Neural progenitor cell (in vitro differentiated cells): ENCODE measurements at regions not wholly inside any gene's neighbourhood (a gene's known extent, or its start where the extent isn't known, plus 50 kb on each side); places are given as distances from the start of the nearest gene placed in this dataset.

Experiments used
- DNase-seq: peaks from one replicate; pipeline ENCODE4 v3.0.0-alpha.2; 2016; ENCODE audit warnings: low spot score
- H2AFZ ChIP-seq: fragments of 200-600 bp; sonication (generic); replicated peaks from 2 replicates; pipeline ENCODE4 v1.6.1; 2016; ENCODE audit warnings: antibody characterized with exemption
- H3F3A ChIP-seq: fragments of 200-600 bp; sonication (generic); 2 replicates; pipeline ENCODE4 v1.6.1; 2016; ENCODE audit warnings: antibody characterized with exemption, low read depth
- H3K27ac ChIP-seq: fragments of 200-600 bp; sonication (generic); 2 replicates; pipeline ENCODE4 v1.5.1; 2016; ENCODE audit warnings: mild to moderate bottlenecking
- H3K27me3 ChIP-seq: fragments of 200-600 bp; sonication (generic); 2 replicates; pipeline ENCODE4 v1.6.1; 2016; ENCODE audit warnings: mild to moderate bottlenecking, moderate library complexity
- H3K36me3 ChIP-seq: fragments of 200-600 bp; sonication (generic); 2 replicates; pipeline ENCODE4 v1.5.1; 2016
- H3K4me1 ChIP-seq: fragments of 200-600 bp; sonication (generic); 2 replicates; pipeline ENCODE4 v1.6.1; 2016; ENCODE audit warnings: mixed run types
- H3K4me2 ChIP-seq: fragments of 200-600 bp; sonication (generic); 2 replicates; pipeline ENCODE4 v1.6.1; 2016
- H3K4me3 ChIP-seq: fragments of 200-600 bp; sonication (generic); 2 replicates; pipeline ENCODE4 v1.5.1; 2016
- H3K79me2 ChIP-seq: fragments of 200-600 bp; sonication (generic); 2 replicates; pipeline ENCODE4 v1.6.1; 2016; ENCODE audit warnings: low read depth
- H3K9ac ChIP-seq: fragments of 200-600 bp; sonication (generic); 2 replicates; pipeline ENCODE4 v1.6.1; 2016
- H3K9me3 ChIP-seq: fragments of 200-600 bp; sonication (generic); 2 replicates; pipeline ENCODE4 v1.5.1; 2016; ENCODE audit warnings: low read depth
- H4K20me1 ChIP-seq: fragments of 200-600 bp; sonication (generic); 2 replicates; pipeline ENCODE4 v1.6.1; 2016; ENCODE audit warnings: low read depth
- H3K27ac Mint-ChIP-seq: 3 replicates; pipeline ENCODE4 v1.8.0; 2021; ENCODE audit warnings: mixed read lengths
- H3K27me3 Mint-ChIP-seq: 2 replicates; pipeline ENCODE4 v1.8.0; 2022; ENCODE audit warnings: low read depth, mild to moderate bottlenecking, inconsistent platforms, moderate library complexity, mixed read lengths; ENCODE audit not compliant: insufficient read depth
- H3K36me3 Mint-ChIP-seq: 3 replicates; pipeline ENCODE4 v1.8.0; 2021; ENCODE audit warnings: mixed read lengths
- H3K4me1 Mint-ChIP-seq: 3 replicates; pipeline ENCODE4 v1.8.0; 2021; ENCODE audit warnings: mixed read lengths
- H3K4me3 Mint-ChIP-seq: 3 replicates; pipeline ENCODE4 v1.8.0; 2021; ENCODE audit warnings: mild to moderate bottlenecking, moderate library complexity, mixed read lengths
- H3K9me3 Mint-ChIP-seq: 3 replicates; pipeline ENCODE4 v1.8.0; 2020; ENCODE audit warnings: mixed read lengths
- CTCF ChIP-seq: fragments of 200-600 bp; sonication (generic); IDR thresholded peaks from 2 replicates; pipeline ENCODE4 v1.5.1; 2017; ENCODE audit warnings: antibody characterized with exemption, mild to moderate bottlenecking
- EZH2 ChIP-seq: fragments of 200-600 bp; sonication (generic); IDR thresholded peaks from 2 replicates; pipeline ENCODE4 v1.6.1; 2017; ENCODE audit warnings: antibody characterized with exemption, mild to moderate bottlenecking, moderate library complexity
- EZH2phosphoT487 ChIP-seq: fragments of 200-600 bp; sonication (generic); IDR thresholded peaks from 2 replicates; pipeline ENCODE4 v1.6.1; 2017; ENCODE audit warnings: antibody characterized with exemption

GRCh38 chr4:157514711-157515110 lies 294.2 kb downstream of the GRIA2 start:
- no peaks in the 10 kb centered on the region for H3F3A ChIP-seq
- peak overlapping the region; percentile 82 for H2AFZ ChIP-seq
- Mint-ChIP-seq H3K9me3 (no peaks in the 10 kb centered on the region), H3K27me3 (no peaks in the 10 kb centered on the region), H3K36me3 (no peaks in the 10 kb centered on the region), H3K27ac (no peak overlapping the region), H3K4me3 (no peak overlapping the region), H3K4me1 (no peaks in the 10 kb centered on the region)
- no peaks in the 10 kb centered on the region for H3K79me2 ChIP-seq
- H3K4me1 ChIP-seq, result no peaks in the 10 kb centered on the region
- no peaks in the 10 kb centered on the region for H4K20me1 ChIP-seq
- TF ChIP-seq EZH2phosphoT487 (no peak), CTCF (peak; percentile 64)
- H3K27ac ChIP-seq, result no peak overlapping the region
- no peaks in the 10 kb centered on the region for H3K36me3 ChIP-seq
- H3K27me3 ChIP-seq, result no peaks in the 10 kb centered on the region
- no peak overlapping the region for H3K4me2 ChIP-seq
- H3K9ac ChIP-seq, result no peak overlapping the region
- DNase-seq, result peak; percentile 36
- no peak overlapping the region for H3K4me3 ChIP-seq
- H3K9me3 ChIP-seq, result no peaks in the 10 kb centered on the region

- H3F3A ChIP-seq, result no peaks in the 10 kb centered on the region
- no peaks in the 10 kb centered on the region for H3K9me3 ChIP-seq
- no peaks in the 10 kb centered on the region for H3K27me3 Mint-ChIP-seq
- H3K9ac ChIP-seq, result no peak overlapping the region
- DNase-seq, result no peak
- no peak overlapping the region for H3K4me2 ChIP-seq
- no peaks in the 10 kb centered on the region for H3K79me2 ChIP-seq
- H3K27me3 ChIP-seq, result no peaks in the 10 kb centered on the region
- no peaks in the 10 kb centered on the region for H3K36me3 Mint-ChIP-seq
- no peak overlapping the region for H3K27ac ChIP-seq
- TF ChIP-seq CTCF, result no peak
- TF ChIP-seq EZH2, result no peak
- no peak for TF ChIP-seq EZH2phosphoT487
- no peaks in the 10 kb centered on the region for H3K36me3 ChIP-seq
- H3K4me3 ChIP-seq, result no peak overlapping the region
- peak overlapping the region; percentile 8 for H2AFZ ChIP-seq
- H3K4me3 Mint-ChIP-seq, result no peak overlapping the region
- no peaks in the 10 kb centered on the region for H3K4me1 Mint-ChIP-seq
- no peaks in the 10 kb centered on the region for H3K9me3 Mint-ChIP-seq
- H3K4me1 ChIP-seq, result no peaks in the 10 kb centered on the region
- no peaks in the 10 kb centered on the region for H4K20me1 ChIP-seq
- no peak overlapping the region for H3K27ac Mint-ChIP-seq
These were observed 288.8 kb downstream of the GRIA2 start for GRCh38 chr4:157509341-157509740.

- no peak overlapping the region for H2AFZ ChIP-seq
- Mint-ChIP-seq H3K4me3 (no peak overlapping the region), H3K9me3 (no peaks in the 10 kb centered on the region), H3K4me1 (peaks cover 4% of the 10 kb centered on the region), H3K27me3 (no peaks in the 10 kb centered on the region), H3K27ac (no peak overlapping the region), H3K36me3 (no peaks in the 10 kb centered on the region)
- no peaks in the 10 kb centered on the region for H4K20me1 ChIP-seq
- H3K4me3 ChIP-seq, result no peak overlapping the region
- H3K9me3 ChIP-seq, result no peaks in the 10 kb centered on the region
- no peaks in the 10 kb centered on the region for H3K79me2 ChIP-seq
- no peaks in the 10 kb centered on the region for H3K36me3 ChIP-seq
- no peak for DNase-seq
- no peaks in the 10 kb centered on the region for H3K4me1 ChIP-seq
- no peak overlapping the region for H3K27ac ChIP-seq
- H3K4me2 ChIP-seq, result no peak overlapping the region
- no peaks in the 10 kb centered on the region for H3F3A ChIP-seq
- no peaks in the 10 kb centered on the region for H3K27me3 ChIP-seq
- TF ChIP-seq EZH2phosphoT487 (no peak), EZH2 (no peak), CTCF (no peak)
- H3K9ac ChIP-seq, result no peak overlapping the region
These were observed 282.1 kb downstream of the GRIA2 start for GRCh38 chr4:157502656-157503055.
